ENCODE measurements at regions not wholly inside any gene's neighbourhood (a gene's known extent, or its start where the extent isn't known, plus 50 kb on each side); places are given as distances from the start of the nearest gene placed in this dataset.
"Not testable (repeated sequence)": the region's sequence is repeated elsewhere in the genome, so short reads cannot be mapped to it uniquely, and the experiment has no call there.

DNA sequence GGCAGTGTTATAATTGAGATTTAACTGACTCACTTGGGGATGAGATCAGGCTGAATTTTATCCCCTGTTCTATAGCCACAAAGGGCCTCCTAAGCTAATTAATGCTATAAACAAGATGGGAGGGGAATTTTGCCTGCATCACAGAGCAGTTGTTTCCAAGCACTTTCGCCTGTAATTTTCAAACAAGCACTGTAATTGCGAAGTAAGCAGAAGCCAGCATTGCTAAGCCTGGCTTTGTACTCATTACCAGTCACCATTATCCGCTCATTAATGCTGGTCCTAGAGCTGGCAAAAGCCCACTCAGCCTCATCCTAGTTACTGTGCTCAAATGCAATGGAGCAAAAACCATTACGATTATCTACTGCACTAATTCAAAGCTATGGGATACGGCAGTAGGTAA, 356.6 kb upstream of the UBE2E2 start:
- DNase-seq: no peak

DNA sequence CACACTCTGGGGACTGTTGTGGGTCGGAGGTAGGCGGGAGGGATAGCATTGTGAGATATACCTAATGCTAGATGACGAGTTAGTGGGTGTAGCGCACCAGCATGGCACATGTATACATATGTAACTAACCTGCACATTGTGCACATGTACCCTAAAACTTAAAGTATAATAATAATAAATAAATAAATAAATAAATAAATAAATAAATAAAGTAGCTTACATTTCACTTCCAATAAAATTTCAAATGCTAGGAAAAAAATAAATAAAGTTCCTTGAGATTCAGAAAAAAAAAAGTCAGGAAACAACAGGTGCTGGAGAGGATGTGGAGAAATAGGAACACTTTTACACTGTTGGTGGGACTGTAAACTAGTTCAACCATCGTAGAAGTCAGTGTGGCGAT, 353.5 kb upstream of the UBE2E2 start:
- not testable (repeated sequence) for DNase-seq

DNA sequence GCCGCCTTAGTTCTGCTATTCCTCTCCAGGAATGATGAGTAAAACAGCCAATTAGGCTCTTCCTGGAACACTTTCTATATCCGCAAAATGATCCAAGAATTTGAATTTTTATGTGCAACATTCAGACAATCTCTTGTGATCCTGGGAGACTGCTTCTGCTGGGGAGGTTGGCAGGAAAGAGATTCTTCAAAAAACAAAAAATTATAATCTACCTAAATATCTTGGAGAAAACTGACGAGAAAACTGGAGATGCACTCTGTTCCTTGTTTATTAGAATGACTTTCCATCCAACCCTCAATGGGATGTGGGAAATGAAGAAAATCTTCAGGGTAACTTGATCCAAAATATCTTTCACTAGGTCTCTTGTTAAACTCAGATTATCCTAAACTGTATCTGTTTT, 346.3 kb upstream of the UBE2E2 start:
- no peak for DNase-seq

DNA sequence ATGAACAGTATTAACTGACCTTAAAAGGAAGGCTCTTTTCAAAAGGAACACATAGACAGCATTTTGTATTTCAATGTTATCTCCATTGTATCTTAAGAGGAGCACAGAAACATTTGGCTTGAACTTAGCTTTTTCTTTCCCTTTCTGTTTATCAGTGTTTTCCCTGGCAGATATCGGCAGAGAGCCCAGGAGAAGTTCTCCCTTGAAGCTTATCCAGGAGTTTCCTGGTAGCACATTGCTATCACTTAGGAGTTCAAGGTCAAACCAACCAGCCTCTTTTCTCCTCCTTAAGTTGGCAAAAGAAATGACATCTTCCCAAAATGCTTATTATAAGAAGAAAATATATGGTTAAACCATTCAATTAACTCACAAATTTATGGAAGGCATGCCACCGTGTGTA, 344.6 kb upstream of the UBE2E2 start:
- no peak for DNase-seq

DNA sequence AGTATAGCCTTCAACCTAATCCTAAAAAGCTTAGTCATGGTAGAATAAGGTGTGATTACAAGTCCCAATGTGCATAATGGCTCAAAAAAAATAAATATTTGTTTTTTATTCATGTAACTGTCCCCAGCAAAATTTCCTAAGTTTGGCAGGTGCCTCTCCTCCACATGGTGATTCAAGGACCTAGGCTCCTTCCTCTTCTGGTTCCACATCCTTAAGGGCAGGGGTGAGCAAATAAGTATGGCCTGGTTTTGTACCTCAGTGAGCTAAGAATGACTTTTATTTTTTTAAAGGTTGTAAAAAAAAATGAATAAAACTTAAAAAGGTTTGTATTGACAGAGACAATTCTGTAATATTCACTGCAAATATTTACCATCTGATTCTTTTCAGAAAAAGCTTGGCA, 343.5 kb upstream of the UBE2E2 start:
- DNase-seq: no peak

DNA sequence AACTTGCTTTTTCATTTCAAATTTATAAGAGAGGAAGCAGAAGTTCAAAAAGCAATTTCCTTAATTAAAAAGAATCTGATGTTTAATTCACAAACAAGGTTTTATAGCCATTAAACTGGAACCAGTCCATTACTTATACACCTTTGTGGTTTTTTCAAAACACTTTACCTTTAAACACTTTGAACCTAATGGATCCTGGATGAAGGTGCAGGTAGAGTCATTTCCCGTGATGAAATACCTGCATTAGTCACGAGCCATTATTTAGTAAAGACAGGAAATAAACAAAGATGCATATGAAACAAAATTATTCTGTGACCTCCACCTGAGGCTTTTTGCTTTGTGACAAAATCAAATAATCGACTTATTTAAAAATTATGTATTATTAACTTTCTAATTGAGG, 341.7 kb upstream of the UBE2E2 start:
- no peak for DNase-seq

DNA sequence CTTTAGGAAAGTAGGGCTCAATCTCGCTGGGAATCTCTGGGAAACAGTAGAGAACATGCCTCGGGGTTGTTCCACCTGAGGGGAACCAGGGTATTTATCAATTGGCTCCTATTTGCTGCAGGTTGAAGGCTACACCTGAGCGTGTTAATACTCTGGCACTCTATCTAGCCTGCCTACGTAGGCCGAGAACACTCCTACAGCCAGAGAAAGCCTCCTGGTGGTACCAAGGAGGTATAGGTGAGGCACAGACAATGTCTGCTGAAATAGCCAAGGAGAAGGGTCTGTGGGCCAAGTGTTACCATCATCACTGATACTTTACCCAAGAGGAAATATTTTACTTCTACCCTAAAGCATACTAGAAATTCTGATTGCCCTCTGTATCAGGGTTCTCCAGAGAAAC, 341.0 kb upstream of the UBE2E2 start:
- DNase-seq: no peak

DNA sequence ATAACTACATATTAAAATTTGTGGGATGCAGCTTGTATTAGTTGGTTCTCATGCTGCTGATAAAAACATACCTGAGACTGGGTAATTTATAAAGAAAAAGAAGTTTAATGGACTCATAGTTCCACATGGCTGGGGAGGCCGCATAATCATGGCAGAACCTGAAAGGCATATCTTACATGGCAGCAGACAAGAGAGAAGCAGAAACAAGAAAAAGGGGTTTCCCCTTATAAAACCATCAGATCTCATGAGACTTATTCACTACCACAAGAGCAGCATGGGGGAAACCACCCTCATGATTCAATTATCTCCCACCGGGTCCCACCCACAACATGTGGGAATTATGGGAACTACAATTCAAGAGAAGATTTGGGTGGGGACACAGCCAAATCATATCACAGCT, 320.3 kb upstream of the UBE2E2 start:
- DNase-seq: not testable (repeated sequence)

DNA sequence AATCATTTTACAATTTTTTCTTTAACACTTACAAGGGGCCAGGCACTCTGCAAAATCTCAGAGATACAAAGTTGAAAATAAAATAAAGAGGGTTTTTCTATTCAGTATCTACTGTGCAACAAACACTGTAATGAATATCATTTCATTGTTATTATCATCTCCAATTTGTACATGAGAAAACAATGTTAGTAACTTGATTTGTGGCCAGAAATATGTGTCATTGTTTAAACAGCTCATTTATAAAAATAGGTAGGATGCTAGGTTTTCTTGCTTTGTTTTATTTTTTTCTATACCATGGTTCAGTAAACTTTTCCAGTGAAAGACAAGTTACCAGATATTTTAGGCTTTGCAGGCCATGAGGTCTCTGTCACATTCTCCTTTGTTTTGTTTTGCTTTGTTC, 318.1 kb upstream of the UBE2E2 start:
- DNase-seq: no peak

DNA sequence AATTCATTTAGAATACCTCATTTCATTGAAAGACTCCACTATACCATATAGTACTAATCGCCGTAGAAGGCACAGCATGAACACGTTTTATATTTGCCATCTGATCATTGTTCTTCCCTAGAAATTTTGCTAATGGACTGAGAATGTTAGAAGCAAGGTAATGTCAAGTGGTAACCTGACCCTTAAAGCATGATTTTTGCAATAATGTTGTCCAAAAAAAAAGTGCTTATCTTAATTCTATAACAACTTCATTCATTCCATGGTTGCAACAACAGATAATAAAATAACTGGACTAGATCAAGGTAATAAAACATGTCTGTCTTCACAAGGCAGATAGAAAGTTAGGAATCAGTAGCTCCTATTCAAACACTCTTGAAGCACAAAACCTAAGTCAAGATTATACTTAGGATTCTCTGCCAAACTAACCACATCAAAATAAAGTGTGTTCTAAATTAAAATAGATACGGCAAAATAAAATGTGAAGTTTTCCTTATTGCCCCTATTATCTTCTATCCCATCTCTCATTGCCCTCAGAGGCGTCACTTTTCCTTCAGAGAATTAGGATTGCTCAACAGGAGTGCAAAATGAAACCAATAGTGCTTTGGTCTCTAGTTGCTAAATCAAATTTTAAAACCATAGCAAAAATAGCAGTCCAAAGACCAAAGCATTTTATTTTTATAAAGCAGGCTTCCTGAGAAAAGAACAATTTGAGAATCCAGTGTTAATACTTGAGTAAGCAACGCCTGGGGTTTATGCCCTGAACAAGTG, 317.4 kb upstream of the UBE2E2 start:
- no peak for DNase-seq

DNA sequence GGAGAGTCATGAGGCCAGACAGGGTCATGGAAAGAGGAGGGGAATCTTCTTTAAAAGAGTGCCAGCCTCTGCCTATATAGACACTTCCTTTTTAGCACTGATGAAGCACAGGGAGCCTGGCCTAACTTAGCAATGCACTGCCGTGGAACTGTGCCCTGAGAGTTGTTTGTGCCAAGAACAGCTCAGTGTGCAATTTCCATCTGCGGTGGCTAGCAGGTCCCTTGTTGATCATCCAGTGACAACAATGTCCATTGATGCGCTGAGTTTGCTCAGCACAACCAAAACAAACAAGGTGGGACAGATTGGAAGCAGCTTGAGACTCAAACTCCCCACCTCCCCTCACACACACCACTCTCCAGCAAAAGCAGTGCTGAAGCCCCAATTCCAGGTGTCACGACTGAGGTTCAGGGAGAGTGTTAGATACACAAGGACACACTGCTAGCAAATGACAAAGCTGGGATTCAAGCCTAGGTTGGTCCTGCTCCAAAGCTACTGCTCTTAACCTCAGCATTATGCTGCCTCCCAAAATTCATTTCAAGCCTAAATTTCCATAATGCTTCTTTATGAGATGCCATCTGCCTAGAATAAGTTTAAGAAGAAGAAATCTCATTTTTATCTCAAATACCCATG, 316.6 kb upstream of the UBE2E2 start:
- no peak for DNase-seq

DNA sequence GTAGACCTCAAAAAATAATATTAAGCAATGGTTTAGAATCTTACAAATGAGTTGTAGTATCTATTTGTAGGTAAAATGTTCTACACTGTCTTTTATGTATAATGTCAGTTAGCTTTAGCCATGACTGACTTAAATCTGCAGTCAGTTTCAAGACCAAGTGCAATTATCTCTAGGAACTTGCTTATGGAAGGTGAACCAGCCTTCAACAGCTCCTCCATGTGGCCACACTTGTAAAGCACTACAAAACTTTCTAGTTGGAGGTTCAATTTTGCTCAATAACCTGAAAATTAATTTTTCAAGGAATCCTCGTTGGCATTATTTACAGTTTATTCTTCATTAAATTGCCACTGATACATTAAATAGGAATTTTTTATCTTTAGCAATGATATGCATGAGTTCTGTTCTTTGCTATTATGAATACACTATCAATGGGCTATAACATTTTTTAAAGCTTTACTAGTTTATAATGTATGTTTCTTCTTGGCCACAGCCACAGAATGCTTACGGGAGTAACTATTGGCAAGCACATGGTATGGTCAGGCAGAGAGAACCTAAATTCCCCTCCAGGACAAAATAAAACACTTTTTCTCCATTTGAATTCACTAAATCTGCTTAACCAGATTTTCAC, 315.3 kb upstream of the UBE2E2 start:
- no peak for DNase-seq

DNA sequence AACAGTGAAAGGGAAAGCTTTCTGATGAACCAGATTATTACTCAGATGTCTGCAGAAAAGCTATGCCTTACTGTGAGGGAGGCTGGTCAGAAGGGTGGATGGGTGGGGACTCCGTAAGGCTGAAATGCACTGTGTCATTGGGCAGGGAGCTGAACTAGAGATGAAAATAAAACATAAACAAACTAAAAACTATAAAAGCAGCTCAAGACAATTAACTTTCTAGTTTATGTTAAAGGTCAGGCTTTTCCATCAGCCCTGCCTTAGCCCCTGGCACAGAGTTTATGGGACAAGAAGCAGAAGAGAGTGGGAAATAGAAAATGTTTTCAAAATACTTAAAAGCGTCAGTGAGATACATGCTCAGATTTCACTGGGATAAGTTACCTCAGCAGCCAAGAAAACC, 310.0 kb upstream of the UBE2E2 start:
- no peak for DNase-seq

DNA sequence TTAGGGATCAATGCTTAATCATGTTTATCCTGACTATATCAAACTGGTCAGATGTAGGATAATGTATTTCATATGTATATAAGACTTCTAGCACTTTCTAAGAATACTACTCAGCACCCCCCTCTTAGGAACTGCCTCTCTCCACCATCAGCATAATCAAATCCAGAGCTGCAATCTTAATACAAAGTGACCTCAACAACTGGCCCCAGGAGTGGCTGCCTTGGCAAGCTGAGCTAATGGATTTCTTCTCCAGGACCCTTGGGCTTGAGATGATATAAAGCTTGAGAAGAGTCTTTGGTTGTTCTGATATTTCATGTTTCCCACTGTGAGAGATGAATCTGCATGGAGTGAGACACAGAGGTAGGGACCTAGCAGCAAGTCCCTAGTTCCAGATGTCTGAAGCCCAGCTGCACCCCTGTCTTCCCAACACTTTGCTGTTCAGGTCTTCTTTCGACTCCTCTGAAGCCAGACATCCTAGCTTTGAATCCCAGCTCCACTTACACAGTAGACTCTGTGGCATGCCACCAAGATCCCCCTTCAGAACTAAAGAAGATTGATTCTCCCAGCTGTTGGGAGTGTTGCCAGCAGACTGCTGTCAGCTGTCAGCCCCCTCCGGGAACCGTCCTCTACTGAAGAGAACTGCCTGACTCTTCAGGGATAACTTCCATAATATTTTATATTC, 309.3 kb upstream of the UBE2E2 start:
- no peak for DNase-seq

DNA sequence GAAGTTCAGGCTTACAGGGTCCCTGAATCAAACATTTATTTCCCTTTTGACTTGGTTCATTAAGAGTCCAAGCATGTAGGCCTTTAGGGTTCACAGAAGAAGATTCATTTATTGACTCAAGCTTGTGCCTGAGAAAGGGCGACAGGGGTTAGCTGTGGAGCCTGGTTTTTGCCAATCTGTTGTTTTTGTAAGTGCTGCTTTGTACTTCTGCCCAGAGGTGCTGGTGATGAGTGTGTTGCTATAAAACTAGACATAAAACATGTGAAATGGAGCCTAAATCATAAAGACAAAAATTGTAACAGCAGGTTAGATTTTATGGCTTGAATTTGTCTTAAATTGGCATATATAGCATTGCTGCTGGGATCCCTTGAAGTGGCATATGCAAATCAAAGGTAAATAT, 308.3 kb upstream of the UBE2E2 start:
- no peak for DNase-seq

DNA sequence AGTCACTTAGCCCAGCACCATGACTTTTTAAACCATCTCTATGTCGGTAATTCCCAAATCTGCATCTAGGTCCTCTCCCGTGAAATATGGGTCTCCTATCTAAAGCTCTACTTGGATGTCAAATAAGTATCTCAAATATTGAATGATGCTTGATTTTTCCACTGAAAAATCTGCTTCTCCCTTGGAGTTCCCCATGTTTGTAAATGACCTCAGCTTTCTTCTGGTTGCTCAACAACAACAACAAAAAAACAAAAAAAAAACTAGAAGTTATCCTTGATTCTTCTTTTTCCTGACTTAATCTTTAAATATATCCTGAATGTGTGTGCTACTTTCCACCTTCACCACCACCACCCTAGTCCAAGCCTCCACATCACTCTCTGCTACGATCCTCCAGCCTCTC, 307.5 kb upstream of the UBE2E2 start:
- no peak for DNase-seq

DNA sequence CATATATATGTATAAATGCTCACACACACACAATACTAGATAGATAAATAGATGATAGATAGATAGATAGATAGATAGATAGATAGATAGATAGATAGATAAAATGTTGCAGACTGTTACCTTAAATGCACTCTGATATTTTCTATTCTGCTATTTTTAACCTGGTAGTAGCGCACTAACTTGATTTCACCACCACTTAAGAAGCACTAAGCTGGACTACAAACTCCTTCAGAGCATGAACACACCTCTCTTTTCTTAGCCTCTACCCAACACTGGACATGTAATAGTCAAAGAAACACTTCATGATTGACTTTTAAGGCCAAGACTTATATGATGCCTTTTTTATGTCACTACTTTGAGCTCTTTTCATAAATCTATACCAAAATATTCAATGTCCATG, 304.6 kb upstream of the UBE2E2 start:
- no peak for DNase-seq

DNA sequence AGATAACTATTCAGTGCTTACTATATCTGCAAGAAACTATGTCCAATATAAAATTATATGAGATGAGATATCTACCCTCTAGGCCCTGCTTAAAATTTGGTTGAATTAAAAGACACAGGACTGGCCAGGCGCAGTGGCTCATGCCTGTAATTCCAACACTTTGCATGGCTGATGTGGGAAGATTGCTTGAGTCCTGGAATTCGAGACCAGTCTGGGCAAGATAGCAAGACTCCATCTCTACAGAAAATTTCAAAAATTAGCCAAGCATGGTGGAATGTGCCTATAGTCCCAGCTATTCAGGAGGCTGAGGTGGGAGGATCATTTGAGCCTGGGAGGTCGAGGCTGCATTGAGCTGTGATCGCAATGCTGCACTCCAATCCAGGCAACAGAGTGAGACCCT, 303.7 kb upstream of the UBE2E2 start:
- DNase-seq: no peak

DNA sequence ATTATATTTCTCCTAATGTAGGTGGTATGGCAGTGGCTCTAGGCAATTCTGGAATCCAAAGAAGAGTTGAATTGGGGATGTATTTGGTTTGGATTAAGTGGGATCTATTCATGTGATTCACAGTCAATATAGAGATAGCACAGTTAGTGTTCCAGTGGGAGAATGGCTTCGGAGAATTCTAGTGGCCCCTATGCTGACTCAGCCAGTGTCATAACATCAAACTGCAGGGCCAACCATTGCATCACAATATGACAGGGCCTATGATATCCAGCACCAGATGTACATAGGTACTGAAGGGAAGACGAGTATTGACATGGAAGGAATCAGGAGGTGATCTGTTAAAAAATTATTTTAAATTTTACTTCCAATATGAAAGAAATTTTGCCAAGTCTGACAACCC, 302.8 kb upstream of the UBE2E2 start:
- DNase-seq: no peak

DNA sequence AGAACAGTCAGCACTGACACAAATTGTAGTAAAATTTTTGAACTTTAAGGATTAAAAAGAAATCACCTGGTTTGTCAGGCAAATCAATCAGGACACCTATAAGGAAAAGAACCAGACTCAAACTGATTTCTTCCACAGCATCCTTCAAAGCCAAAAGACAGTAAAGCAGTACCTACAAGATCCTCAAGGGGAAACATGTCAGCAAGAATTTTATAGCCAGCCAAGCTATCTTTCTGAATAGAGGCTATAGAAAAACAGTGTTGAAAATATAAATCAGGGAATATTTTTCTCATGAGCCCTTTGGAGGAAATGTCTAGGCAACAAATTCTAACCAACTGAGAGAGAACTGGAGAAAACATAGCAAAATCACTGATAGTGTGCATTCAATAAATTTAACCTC, 301.4 kb upstream of the UBE2E2 start:
- no peak for DNase-seq

DNA sequence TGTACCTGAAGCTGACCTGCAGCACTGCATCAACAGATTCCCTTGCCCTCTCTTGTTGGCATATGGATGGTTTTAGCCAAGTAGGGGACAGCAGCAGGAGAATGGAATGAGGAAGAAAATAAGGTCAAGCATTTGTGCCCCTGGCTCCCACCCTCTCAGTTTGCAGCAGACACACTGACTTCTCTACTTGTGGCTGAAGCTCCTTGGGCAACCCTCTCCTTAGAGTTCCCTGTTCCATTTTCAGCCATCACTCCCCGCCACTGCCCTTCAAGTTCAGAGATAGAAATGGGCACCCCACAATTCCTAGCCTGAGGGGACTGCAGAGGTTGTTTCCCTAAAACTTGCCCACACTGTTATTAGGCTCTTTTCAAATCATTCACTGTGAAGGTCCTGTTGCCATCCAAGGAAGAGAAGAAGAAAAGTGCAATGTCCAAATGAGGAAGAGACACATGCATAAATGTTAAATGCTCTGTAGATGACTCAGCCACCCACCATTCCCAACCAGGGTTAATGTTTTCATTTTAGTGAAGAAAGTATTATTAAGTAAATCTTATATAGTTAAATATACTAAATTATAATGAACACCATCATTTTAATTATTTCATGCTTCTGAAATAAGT, 295.9 kb upstream of the UBE2E2 start:
- no peak for DNase-seq

DNA sequence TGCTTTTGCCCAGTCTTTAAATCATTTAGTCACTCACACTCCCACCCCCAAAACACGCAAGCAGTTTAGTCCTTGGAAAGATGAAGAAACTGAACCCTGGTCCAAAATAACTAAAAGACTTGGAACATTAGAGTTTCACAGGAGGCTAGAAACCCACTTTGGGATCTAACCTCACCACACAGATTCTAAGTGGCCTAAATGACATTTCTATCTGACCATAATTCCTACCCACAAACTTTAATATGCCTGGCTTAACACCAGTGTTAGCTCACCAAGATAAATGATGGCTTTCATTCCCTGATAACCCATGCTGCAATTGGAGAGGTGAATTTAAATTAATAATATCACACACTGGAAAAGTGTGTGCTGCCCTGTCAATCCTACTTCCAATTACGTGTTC, 295.3 kb upstream of the UBE2E2 start:
- no peak for DNase-seq

DNA sequence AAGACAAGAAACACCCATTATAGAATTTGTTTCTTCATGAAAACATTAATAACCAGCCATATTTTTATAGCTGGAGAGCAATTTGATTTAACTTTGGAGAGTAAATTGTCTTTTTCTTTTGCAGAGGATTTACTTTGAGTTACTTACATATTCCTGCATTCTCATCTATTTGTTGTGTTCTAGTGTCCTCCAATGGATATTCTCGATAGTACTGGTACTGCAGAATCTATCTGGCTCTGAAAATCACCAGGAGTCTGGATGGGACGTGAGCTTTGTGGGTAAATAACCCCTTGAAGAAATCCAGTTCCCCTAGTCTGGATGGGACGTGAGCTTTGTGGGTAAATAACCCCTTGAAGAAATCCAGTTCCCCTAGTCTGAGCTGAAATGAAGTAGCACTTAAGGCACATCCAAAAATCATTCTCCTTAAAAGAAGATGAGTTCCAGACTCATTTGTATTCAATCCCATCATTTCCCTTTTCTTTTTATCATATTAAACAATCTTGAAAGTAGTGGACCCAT, 294.1 kb upstream of the UBE2E2 start:
- DNase-seq: no peak

Data from CD4-positive, alpha-beta T cell treated with Interleukin-21 for 1 hour (primary cell).